B cell (primary cell): ENCODE measurements at regions not wholly inside any gene's neighbourhood (a gene's known extent, or its start where the extent isn't known, plus 50 kb on each side); places are given as distances from the start of the nearest gene placed in this dataset.

ENCODE experiments used
- EZH2 ChIP-seq: IDR thresholded peaks from 2 replicates; pipeline ENCODE4 v1.6.1; 2012; ENCODE audit warnings: borderline replicate concordance, low read depth, mild to moderate bottlenecking, moderate library complexity, low read length; ENCODE audit not compliant: insufficient read depth, poor library complexity, severe bottlenecking
- TF ChIP-seq, protein P1 (sequence below): fragments of 200-600 bp; IDR thresholded peaks from one replicate; pipeline ENCODE4 v1.8.0; 2022; ENCODE audit warnings: antibody characterized with exemption, mild to moderate bottlenecking

DNA sequence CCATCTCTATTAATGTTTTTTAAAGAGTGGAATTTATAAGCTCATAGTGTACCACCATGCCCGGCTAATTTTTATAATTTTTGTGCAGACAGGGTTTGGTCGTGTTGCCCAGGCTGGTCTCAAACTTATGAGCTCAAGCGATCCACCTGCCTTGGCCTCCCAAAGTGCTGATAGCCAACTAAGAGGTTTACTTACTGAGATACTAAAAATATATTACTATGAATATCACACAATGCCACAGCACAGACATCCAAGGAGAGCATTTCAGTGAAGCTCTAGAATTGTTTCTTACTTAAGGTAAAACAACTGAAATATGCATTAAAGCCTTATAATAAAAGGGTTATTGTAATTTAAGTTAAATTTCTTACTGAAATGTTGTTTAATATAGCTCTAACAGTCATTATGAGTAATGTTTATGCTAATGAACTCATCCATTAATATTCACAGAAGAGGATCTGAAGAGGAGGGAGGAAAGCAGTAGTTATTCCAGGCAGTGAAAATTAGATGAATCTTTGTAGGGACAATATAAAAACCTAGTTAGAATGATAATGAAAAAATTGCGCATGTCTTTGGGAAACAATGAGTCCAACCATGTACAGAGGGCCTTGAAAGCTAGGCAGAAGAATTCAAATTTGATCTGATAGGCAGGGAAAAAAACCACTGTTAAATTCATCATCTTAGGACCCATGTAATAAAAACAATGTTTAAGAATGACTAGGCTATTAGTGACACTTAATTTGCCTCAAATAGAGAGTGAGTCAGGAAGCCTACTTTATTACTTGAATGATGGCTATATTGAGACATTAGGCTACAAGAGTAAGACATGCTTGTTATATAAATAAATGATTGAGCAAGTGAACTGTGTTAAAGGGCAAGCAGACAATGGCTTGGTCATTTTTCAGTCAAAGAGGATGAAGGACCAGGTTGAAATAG is 99.2 kb downstream of the SLC41A2 start:
- TF ChIP-seq, protein P1, sequence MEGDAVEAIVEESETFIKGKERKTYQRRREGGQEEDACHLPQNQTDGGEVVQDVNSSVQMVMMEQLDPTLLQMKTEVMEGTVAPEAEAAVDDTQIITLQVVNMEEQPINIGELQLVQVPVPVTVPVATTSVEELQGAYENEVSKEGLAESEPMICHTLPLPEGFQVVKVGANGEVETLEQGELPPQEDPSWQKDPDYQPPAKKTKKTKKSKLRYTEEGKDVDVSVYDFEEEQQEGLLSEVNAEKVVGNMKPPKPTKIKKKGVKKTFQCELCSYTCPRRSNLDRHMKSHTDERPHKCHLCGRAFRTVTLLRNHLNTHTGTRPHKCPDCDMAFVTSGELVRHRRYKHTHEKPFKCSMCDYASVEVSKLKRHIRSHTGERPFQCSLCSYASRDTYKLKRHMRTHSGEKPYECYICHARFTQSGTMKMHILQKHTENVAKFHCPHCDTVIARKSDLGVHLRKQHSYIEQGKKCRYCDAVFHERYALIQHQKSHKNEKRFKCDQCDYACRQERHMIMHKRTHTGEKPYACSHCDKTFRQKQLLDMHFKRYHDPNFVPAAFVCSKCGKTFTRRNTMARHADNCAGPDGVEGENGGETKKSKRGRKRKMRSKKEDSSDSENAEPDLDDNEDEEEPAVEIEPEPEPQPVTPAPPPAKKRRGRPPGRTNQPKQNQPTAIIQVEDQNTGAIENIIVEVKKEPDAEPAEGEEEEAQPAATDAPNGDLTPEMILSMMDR, result no peak
- no peak for TF ChIP-seq EZH2
